NOMO-1 treated with DMSO at 0.1 percent for 48 hours (cell line): ENCODE measurements at regions not wholly inside any gene's neighbourhood (a gene's known extent, or its start where the extent isn't known, plus 50 kb on each side); places are given as distances from the start of the nearest gene placed in this dataset.
"Not testable (repeated sequence)": the region's sequence is repeated elsewhere in the genome, so short reads cannot be mapped to it uniquely, and the experiment has no call there.

ENCODE experiments used
- DNase-seq: peaks from one replicate; lab custom pipeline; 2025; ENCODE audit not compliant: unreplicated experiment; lab: John Stamatoyannopoulos, UW

DNA sequence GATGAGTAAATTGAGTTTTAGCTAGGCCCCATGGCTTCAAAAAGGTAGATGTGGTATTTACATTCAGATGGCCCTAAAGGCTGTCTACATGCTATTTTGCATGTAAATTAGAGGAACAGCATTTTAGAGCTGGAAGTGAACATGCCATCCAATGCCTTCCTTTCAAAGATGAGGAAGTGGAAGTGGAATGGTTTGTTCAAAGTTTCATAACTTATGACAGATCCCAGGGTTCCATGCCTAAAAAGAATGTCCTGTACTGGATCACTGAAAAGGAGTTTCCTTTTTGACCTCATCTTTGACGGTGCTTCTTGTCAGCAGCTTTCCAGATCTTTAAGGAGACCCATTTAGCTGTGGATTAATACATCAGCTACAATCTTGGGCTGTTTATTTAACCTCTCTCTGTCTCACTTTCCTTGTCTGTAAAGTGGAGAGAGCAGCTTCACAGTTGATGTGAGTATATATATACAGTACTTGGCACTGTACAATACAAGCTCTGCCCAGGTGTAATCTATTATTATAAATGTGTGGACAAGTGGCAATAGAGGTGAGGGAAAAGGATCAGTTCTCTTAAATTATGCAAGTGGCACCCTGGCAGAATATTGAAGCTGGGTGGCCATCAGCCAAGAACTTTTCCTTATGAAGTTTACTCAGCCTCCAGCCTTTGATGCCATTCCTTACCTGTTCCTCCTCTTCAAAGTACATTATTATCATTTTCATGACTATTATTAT lies 68.7 kb upstream of the GOLGA8B start:
- peak; percentile 3 for DNase-seq

GRCh38 chr15:34650177-34650576 lies 66.7 kb upstream of the GOLGA8B start:
- DNase-seq, result no peak

DNA sequence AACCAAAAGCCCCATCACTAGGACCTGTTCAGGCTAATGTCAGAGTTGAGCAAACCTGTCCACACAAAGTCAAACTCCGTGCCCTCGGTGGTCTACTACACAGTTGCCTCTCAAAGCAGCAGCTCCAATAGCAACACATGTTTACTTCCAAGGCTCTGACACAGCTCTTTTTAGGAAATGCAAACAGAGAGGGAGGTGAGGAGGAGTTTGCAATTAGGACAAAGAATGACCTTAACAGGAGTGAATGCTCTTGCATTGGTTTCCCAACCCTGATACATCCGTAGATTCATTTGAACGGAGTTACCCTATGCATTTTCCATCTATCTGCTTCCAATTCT lies 64.8 kb upstream of the GOLGA8B start:
- DNase-seq, result no peak

DNA sequence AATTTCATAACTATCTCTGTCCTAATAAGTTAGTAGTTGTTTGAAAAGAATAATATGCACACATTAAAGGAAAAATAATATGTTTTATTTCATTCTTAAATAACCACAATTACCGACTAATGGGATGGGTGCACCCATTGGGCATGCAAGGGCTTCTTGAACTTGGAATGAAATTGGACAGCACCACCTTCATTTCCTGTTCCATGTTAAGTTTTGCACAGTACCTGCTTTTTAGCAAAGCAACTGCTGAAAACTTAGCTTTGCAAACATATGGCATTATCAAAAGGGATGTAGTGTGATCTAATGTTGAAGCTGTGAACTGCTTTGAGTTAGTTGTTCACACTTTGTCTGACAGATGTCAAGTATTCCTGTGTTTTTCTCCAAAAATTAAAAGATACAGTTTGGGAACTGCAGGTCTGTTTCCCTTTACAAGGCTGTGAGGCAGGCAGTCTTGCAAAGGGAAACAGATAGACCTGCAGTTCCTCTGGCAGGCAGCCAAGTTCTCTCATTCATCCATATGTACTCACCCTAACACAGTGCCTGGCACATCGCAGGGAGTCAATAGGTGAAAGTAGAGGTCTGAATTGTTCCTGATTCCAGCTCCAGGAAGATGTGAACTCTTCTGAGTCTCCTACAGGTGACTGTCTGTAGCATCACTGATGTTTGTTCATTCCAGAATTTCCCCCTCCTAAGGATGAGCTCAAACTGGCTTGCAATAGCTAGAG lies 64.3 kb upstream of the GOLGA8B start:
- DNase-seq, result no peak

DNA sequence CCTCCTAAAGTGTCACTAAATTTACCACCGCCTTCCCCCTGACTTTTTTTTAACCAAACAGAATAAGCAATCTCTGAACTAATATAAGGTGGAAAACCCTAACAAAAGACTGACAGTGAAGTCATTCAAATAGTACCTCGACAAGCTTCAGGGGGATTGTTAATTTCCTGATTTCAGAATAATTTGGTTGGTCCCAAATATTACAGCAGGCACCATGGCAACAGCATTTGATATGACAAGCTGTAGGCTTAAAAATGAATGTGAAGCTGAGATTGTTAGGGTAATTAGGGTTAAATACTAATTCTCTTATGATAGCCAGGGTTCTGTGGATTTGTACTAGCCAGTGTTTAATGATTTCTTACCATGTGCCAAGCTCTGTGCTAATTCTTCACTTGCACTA lies 63.5 kb upstream of the GOLGA8B start:
- no peak for DNase-seq

DNA sequence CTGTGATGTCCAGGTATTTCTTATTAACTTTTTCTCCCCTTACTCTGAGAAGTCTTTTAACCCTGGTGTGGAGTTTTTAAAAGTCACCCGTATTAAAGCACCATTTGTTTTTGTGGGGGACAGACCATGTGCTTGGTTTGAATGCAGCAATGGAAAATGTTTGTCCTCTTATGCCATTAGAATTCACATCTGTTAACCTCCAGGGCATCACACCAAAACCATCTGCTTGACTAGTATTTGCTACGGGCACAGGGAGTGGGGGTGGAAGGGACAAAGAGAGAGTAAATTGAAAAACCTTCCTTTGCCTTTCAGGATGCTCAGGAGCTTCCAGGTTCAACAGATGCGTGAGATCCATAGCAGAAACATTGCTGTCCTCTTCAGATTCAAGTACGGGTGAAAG lies 61.4 kb upstream of the GOLGA8B start:
- no peak for DNase-seq

GRCh38 chr15:34644061-34644460 lies 60.6 kb upstream of the GOLGA8B start:
- no peak for DNase-seq

DNA sequence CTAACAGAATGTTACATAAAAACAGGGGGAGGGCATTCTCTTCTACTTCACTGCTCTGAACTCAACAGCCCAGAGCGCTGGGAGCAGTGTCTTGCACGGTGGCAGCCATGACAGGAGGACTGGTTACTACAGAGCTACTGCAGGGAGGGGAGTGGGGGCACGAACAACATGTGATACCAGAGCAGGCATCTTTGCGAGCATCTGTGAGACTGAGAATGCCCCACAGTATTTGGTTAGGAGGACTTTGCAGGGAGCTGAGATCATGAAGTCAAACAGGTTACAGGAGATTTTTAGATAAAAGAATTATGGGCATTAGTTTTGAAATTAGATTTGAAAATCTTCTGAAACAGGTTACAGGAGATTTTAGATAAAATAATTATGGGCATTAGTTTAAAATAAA lies 58.8 kb upstream of the GOLGA8B start:
- DNase-seq, result no peak

GRCh38 chr15:34640661-34641060 lies 57.2 kb upstream of the GOLGA8B start:
- no peak for DNase-seq

- DNase-seq, result no peak
Observed at GRCh38 chr15:34637305-34637704, 53.9 kb upstream of the GOLGA8B start.

GRCh38 chr15:34633602-34634001 lies 50.2 kb upstream of the GOLGA8B start:
- DNase-seq, result not testable (repeated sequence)
